ENCODE measurements at regions not wholly inside any gene's neighbourhood (a gene's known extent, or its start where the extent isn't known, plus 50 kb on each side); places are given as distances from the start of the nearest gene placed in this dataset.

- no peak for DNase-seq
- Mint-ChIP-seq H3K4me1 (no peaks in the 10 kb centered on the region), H3K36me3 (no peaks in the 10 kb centered on the region), H3K9me3 (peaks cover 0 to 25% (median 5%) of the 10 kb centered on the region in 6 donors), H3K27me3 (ENCODE audit: low read depth in 3 of 3) (no peaks in the 10 kb centered on the region), H3K27ac (no peak overlapping the region), H3K4me3 (no peak overlapping the region)
These were observed 430.7 kb upstream of the GRM3 start for GRCh38 chr7:86212976-86213375.

- Mint-ChIP-seq H3K9me3 (peaks cover 2 to 18% (median 10%) of the 10 kb centered on the region in 6 donors), H3K4me3 (no peak overlapping the region), H3K27ac (no peak overlapping the region), H3K27me3 (ENCODE audit: low read depth in 3 of 3) (peaks cover 0 to 2% (median 0%) of the 10 kb centered on the region in 3 donors), H3K36me3 (no peaks in the 10 kb centered on the region), H3K4me1 (no peaks in the 10 kb centered on the region)
- no peak for DNase-seq
These were observed 434.7 kb upstream of the GRM3 start for GRCh38 chr7:86209036-86209435.

- Mint-ChIP-seq H3K4me1 (no peaks in the 10 kb centered on the region), H3K9me3 (peaks cover 2 to 17% (median 12%) of the 10 kb centered on the region in 6 donors), H3K27ac (no peak overlapping the region), H3K36me3 (no peaks in the 10 kb centered on the region), H3K27me3 (ENCODE audit: low read depth in 3 of 3) (peaks cover 0 to 2% (median 0%) of the 10 kb centered on the region in 3 donors), H3K4me3 (no peak overlapping the region)
- no peak for DNase-seq
These were observed 436.0 kb upstream of the GRM3 start for GRCh38 chr7:86207740-86208139.

- Mint-ChIP-seq H3K27me3 (ENCODE audit: low read depth in 3 of 3) (peaks cover 0 to 2% (median 0%) of the 10 kb centered on the region in 3 donors), H3K27ac (no peak overlapping the region), H3K9me3 (peaks cover 5 to 25% (median 18%) of the 10 kb centered on the region in 6 donors), H3K36me3 (no peaks in the 10 kb centered on the region), H3K4me3 (no peak overlapping the region), H3K4me1 (no peaks in the 10 kb centered on the region)
- DNase-seq, result no peak
These were observed 440.9 kb upstream of the GRM3 start for GRCh38 chr7:86202833-86203232.

- peaks cover 0 to 2% (median 0%) of the 10 kb centered on the region in 3 donors for H3K27me3 Mint-ChIP-seq (ENCODE audit: low read depth in 3 of 3)
- H3K36me3 Mint-ChIP-seq, result no peaks in the 10 kb centered on the region
- no peak for DNase-seq
- H3K4me1 Mint-ChIP-seq, result no peaks in the 10 kb centered on the region
- H3K4me3 Mint-ChIP-seq, result no peak overlapping the region
- H3K9me3 Mint-ChIP-seq, result peaks cover 5 to 25% (median 18%) of the 10 kb centered on the region in 6 donors
- H3K27ac Mint-ChIP-seq, result no peak overlapping the region
These were observed 441.9 kb upstream of the GRM3 start for GRCh38 chr7:86201767-86202166.

- no peak for DNase-seq
- H3K4me3 Mint-ChIP-seq, result no peak overlapping the region
- H3K9me3 Mint-ChIP-seq, result peaks cover 12 to 27% (median 20%) of the 10 kb centered on the region in 6 donors
- H3K36me3 Mint-ChIP-seq, result no peaks in the 10 kb centered on the region
- peaks cover 0 to 2% (median 0%) of the 10 kb centered on the region in 3 donors for H3K27me3 Mint-ChIP-seq (ENCODE audit: low read depth in 3 of 3)
- no peak overlapping the region for H3K27ac Mint-ChIP-seq
- H3K4me1 Mint-ChIP-seq, result no peaks in the 10 kb centered on the region
These were observed 443.7 kb upstream of the GRM3 start for GRCh38 chr7:86199881-86200614.

GRCh38 chr7:86190351-86190750 is 453.4 kb upstream of the GRM3 start:
- no peak overlapping the region for H3K27ac Mint-ChIP-seq

GRCh38 chr7:86181474-86181873 is 462.2 kb upstream of the GRM3 start:
- H3K9me3 Mint-ChIP-seq, result peaks cover 15 to 54% (median 23%) of the 10 kb centered on the region in 6 donors
- no peaks in the 10 kb centered on the region for H3K27me3 Mint-ChIP-seq (ENCODE audit: low read depth in 3 of 3)
- no peaks in the 10 kb centered on the region for H3K4me1 Mint-ChIP-seq
- H3K36me3 Mint-ChIP-seq, result no peaks in the 10 kb centered on the region
- no peak for DNase-seq
- H3K27ac Mint-ChIP-seq, result no peak overlapping the region
- no peak overlapping the region for H3K4me3 Mint-ChIP-seq

More at GRCh38 chr7:86190351-86190750, 453.4 kb upstream of the GRM3 start:
- no peaks in the 10 kb centered on the region for H3K27me3 Mint-ChIP-seq (ENCODE audit: low read depth in 3 of 3)
- no peak for DNase-seq
- H3K4me1 Mint-ChIP-seq, result no peaks in the 10 kb centered on the region
- H3K4me3 Mint-ChIP-seq, result no peak overlapping the region
- H3K36me3 Mint-ChIP-seq, result no peaks in the 10 kb centered on the region
- H3K9me3 Mint-ChIP-seq, result peaks cover 6 to 40% (median 19%) of the 10 kb centered on the region in 6 donors

- Mint-ChIP-seq H3K27me3 (ENCODE audit: low read depth in 3 of 3) (peaks cover 0 to 2% (median 0%) of the 10 kb centered on the region in 3 donors), H3K36me3 (no peaks in the 10 kb centered on the region), H3K4me3 (no peak overlapping the region), H3K27ac (no peak overlapping the region), H3K9me3 (peaks cover 14 to 61% (median 37%) of the 10 kb centered on the region in 6 donors), H3K4me1 (no peaks in the 10 kb centered on the region)
- no peak for DNase-seq
These were observed 478.9 kb upstream of the GRM3 start for GRCh38 chr7:86164827-86165226.

- Mint-ChIP-seq H3K27me3 (ENCODE audit: low read depth in 3 of 3) (peaks cover 0 to 2% (median 0%) of the 10 kb centered on the region in 3 donors), H3K4me3 (no peak overlapping the region), H3K4me1 (no peaks in the 10 kb centered on the region), H3K9me3 (peaks cover 17 to 43% (median 34%) of the 10 kb centered on the region in 6 donors), H3K27ac (no peak overlapping the region), H3K36me3 (no peaks in the 10 kb centered on the region)
- no peak for DNase-seq
These were observed 485.6 kb upstream of the GRM3 start for GRCh38 chr7:86158111-86158510.

- no peak for DNase-seq
- Mint-ChIP-seq H3K4me3 (no peak overlapping the region), H3K27me3 (ENCODE audit: low read depth in 3 of 3) (peaks cover 0 to 3% (median 2%) of the 10 kb centered on the region in 3 donors), H3K36me3 (peaks cover 0 to 5% (median 0%) of the 10 kb centered on the region in 3 donors), H3K4me1 (no peaks in the 10 kb centered on the region), H3K27ac (no peak overlapping the region), H3K9me3 (peaks cover 16 to 43% (median 35%) of the 10 kb centered on the region in 6 donors)
These were observed 488.1 kb upstream of the GRM3 start for GRCh38 chr7:86155623-86156022.

GRCh38 chr7:86152926-86153325 is 490.8 kb upstream of the GRM3 start:
- H3K36me3 Mint-ChIP-seq, result peaks cover 0 to 5% (median 0%) of the 10 kb centered on the region in 3 donors
- DNase-seq, result no peak
- H3K27ac Mint-ChIP-seq, result no peak overlapping the region
- no peaks in the 10 kb centered on the region for H3K4me1 Mint-ChIP-seq
- H3K9me3 Mint-ChIP-seq, result peaks cover 15 to 46% (median 27%) of the 10 kb centered on the region in 6 donors
- no peak overlapping the region for H3K4me3 Mint-ChIP-seq
- H3K27me3 Mint-ChIP-seq (ENCODE audit: low read depth in 3 of 3), result peaks cover 0 to 5% (median 0%) of the 10 kb centered on the region in 3 donors

- Mint-ChIP-seq H3K9me3 (peaks cover 17 to 52% (median 34%) of the 10 kb centered on the region in 6 donors), H3K4me1 (no peaks in the 10 kb centered on the region), H3K36me3 (peaks cover 0 to 10% (median 0%) of the 10 kb centered on the region in 3 donors), H3K27ac (no peak overlapping the region), H3K27me3 (ENCODE audit: low read depth in 3 of 3) (peaks cover 0 to 6% (median 0%) of the 10 kb centered on the region in 3 donors), H3K4me3 (no peak overlapping the region)
- no peak for DNase-seq
These were observed 494.6 kb upstream of the GRM3 start for GRCh38 chr7:86149024-86149665.

GRCh38 chr7:86148501-86148900 is 495.2 kb upstream of the GRM3 start:
- no peak for DNase-seq
- Mint-ChIP-seq H3K9me3 (peaks cover 15 to 52% (median 31%) of the 10 kb centered on the region in 6 donors), H3K36me3 (peaks cover 0 to 10% (median 0%) of the 10 kb centered on the region in 3 donors), H3K27me3 (ENCODE audit: low read depth in 3 of 3) (peaks cover 0 to 6% (median 0%) of the 10 kb centered on the region in 3 donors), H3K27ac (no peak overlapping the region), H3K4me3 (no peak overlapping the region), H3K4me1 (no peaks in the 10 kb centered on the region)

Measured in immature natural killer cell (primary cell).